ENCODE measurements at regions not wholly inside any gene's neighbourhood (a gene's known extent, or its start where the extent isn't known, plus 50 kb on each side); places are given as distances from the start of the nearest gene placed in this dataset.

GRCh38 chr13:61275251-61275650 is 140.4 kb downstream of the PCDH20 start:
- TF ChIP-seq POLR2A (IDR thresholded peaks at IDR 0.05): no peak
- TF ChIP-seq, protein P1, sequence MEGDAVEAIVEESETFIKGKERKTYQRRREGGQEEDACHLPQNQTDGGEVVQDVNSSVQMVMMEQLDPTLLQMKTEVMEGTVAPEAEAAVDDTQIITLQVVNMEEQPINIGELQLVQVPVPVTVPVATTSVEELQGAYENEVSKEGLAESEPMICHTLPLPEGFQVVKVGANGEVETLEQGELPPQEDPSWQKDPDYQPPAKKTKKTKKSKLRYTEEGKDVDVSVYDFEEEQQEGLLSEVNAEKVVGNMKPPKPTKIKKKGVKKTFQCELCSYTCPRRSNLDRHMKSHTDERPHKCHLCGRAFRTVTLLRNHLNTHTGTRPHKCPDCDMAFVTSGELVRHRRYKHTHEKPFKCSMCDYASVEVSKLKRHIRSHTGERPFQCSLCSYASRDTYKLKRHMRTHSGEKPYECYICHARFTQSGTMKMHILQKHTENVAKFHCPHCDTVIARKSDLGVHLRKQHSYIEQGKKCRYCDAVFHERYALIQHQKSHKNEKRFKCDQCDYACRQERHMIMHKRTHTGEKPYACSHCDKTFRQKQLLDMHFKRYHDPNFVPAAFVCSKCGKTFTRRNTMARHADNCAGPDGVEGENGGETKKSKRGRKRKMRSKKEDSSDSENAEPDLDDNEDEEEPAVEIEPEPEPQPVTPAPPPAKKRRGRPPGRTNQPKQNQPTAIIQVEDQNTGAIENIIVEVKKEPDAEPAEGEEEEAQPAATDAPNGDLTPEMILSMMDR (IDR thresholded peaks at IDR 0.05): no peak
